ENCODE measurements at regions not wholly inside any gene's neighbourhood (a gene's known extent, or its start where the extent isn't known, plus 50 kb on each side); places are given as distances from the start of the nearest gene placed in this dataset.

- H3K4me3 ChIP-seq (ENCODE audit: low read depth, low read length): no peak overlapping the region
- TF ChIP-seq CTCF (IDR thresholded peaks at IDR 0.05; ENCODE audit: insufficient read depth, low read depth, low read length): no peak
- no peak for DNase-seq (ENCODE audit: low read depth)
These were observed 127.2 kb upstream of the DLG1 start for GRCh38 chr3:197425485-197426120.

GRCh38 chr3:197424674-197425484 is 126.5 kb upstream of the DLG1 start:
- no peak for DNase-seq (ENCODE audit: low read depth)
- no peak for TF ChIP-seq CTCF (IDR thresholded peaks at IDR 0.05; ENCODE audit: insufficient read depth, low read depth, low read length)
- no peak overlapping the region for H3K4me3 ChIP-seq (ENCODE audit: low read depth, low read length)

- TF ChIP-seq CTCF (IDR thresholded peaks at IDR 0.05; ENCODE audit: insufficient read depth, low read depth, low read length): no peak
- H3K4me3 ChIP-seq (ENCODE audit: low read depth, low read length): no peak overlapping the region
- DNase-seq (ENCODE audit: low read depth): no peak
These were observed 125.9 kb upstream of the DLG1 start for GRCh38 chr3:197424266-197424665.

- no peak overlapping the region for H3K4me3 ChIP-seq (ENCODE audit: low read depth, low read length)
- no peak for TF ChIP-seq CTCF (IDR thresholded peaks at IDR 0.05; ENCODE audit: insufficient read depth, low read depth, low read length)
- no peak for DNase-seq (ENCODE audit: low read depth)
These were observed 125.0 kb upstream of the DLG1 start for GRCh38 chr3:197423376-197423775.

GRCh38 chr3:197422506-197422905 is 124.1 kb upstream of the DLG1 start:
- no peak for TF ChIP-seq CTCF (IDR thresholded peaks at IDR 0.05; ENCODE audit: insufficient read depth, low read depth, low read length)
- no peak for DNase-seq (ENCODE audit: low read depth)
- H3K4me3 ChIP-seq (ENCODE audit: low read depth, low read length): no peak overlapping the region

- DNase-seq (ENCODE audit: low read depth): no peak
- H3K4me3 ChIP-seq (ENCODE audit: low read depth, low read length): no peak overlapping the region
- no peak for TF ChIP-seq CTCF (IDR thresholded peaks at IDR 0.05; ENCODE audit: insufficient read depth, low read depth, low read length)
These were observed 122.6 kb upstream of the DLG1 start for GRCh38 chr3:197421021-197421420.

Data from fibroblast of villous mesenchyme (primary cell).